Suppressor macrophage treated with lipopolysaccharide for 1 hour (primary cell): ENCODE measurements at regions not wholly inside any gene's neighbourhood (a gene's known extent, or its start where the extent isn't known, plus 50 kb on each side); places are given as distances from the start of the nearest gene placed in this dataset.

Experiments used
- DNase-seq, 3 donors: peaks; one replicate each; pipeline ENCODE4 v3.0.0-alpha.2; 2020 to 2022

DNA sequence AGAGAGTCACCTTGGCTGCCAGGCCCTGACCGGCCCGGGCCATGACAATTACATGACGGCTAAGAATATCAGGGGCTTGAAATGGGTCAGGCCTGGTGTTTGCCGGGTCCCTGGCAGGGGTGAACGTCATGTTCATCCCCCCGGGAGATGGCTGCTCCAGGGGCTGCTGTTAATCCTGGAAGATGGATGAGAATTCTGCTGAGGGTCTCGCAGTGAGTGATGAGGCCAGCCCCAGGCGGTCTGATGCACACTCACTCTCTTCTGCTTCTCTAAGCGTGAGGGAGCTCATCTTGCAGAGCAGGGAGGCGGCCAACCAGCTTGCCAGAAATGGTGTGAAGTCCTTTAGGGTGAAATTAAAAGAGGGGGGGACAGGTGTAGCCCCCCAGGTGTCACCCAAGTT is 101.3 kb upstream of the ANO1 start:
- no peak for DNase-seq

DNA sequence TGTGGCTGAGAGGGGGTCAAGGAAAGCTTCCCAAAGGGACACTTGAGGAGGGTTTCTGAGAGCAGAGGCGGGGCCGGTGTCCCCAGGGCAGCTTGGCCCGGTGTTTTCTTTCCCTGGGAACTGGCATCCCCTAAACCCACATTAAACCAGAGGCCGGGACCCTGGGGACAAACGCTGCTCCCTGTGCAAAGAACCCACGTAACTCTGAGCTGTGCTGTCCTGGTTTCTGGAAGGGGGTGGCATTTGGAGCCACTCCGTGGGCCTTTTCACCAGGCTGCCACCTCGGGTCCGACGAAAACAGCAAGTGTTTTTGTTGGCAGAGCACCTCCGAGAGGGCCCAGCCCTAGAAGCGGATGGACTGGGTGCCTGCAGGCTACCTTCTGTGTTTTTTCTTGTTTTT is 100.2 kb upstream of the ANO1 start:
- no peak for DNase-seq

DNA sequence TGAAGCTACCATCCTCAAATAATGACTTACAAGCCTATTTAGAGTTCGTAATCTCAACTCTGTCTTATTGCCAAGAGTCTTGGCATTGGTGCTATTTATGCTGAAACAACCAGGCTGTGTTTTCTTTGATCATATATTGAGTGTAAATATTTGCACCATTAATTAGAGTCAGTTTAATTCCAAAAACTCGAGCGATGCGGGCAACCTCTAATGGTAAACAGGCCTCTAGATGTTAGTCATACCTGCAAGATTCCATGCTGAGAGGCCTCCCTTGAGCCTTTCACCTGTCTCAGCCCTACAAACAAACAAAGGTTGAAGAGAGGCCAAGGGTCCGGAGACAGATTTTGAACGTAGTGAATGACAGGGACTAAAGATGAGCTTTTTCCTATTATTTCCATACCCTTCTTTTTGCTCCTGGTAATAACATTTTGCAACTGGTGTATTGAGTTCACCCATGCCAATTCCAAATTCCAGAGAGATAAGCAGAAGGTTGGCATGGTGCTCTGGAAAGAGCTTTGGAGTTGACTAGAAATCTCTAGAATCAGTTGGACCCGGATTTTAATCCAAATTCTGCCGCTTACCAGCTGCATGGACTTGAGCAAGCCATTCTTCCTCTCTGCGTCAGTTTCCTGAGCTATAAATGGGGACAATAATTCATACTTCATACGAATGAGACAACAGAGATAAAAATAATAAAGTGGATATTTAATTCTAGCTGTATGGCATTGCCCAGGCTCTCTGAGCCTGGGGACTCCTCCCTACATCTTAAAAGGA is 99.1 kb upstream of the ANO1 start:
- DNase-seq, result no peak

DNA sequence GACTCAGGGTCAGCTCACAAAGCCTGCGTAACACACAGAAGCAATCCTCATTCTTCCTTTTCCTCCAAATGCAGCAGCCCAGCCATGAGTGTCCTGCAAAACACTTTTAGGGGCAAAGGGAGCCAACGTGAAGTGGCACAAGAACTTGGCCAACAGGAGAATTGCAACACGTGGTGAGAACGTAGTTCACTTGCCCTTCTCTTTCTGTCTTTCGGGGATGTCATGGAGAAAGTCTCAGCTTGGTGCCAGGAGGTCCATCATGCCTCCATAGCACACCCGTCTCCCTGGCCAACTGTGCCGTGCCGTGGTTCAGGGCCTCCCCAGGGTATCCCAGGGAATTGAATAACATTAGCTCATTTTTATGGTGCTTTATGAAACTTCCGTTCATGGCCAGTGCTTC is 98.5 kb upstream of the ANO1 start:
- DNase-seq, result no peak

DNA sequence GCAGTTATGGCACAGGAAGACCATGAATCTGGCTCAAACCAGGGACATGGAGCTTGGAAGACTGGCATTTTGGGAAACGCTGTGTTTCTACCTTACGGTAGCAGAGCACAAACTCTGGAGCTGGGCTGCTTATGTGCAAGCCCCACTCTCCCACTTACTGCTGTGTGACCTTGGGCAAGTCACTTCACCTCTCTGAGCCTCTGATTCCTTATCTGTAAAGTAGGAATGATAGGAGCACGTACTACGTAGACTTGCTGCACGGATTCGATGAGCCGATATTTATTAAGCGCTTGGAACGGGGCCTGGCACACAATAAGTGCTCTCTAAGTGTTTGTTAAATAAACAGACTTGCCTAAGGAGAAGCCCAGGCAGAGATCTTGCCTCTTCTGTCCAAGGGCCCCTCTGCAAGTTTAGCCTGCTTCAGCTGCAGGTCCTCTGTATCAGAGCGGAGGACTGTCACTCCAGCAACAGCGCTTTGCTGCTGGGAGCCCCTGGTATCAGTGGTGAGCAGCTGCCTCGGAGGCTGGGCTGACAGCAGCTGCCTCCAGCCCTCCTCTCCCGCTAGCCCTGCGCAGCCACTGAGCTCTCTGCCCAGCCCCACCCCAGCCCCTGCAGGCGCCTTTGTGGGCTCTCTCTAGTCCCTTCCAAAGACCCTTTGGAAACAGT is 96.9 kb upstream of the ANO1 start:
- no peak for DNase-seq

DNA sequence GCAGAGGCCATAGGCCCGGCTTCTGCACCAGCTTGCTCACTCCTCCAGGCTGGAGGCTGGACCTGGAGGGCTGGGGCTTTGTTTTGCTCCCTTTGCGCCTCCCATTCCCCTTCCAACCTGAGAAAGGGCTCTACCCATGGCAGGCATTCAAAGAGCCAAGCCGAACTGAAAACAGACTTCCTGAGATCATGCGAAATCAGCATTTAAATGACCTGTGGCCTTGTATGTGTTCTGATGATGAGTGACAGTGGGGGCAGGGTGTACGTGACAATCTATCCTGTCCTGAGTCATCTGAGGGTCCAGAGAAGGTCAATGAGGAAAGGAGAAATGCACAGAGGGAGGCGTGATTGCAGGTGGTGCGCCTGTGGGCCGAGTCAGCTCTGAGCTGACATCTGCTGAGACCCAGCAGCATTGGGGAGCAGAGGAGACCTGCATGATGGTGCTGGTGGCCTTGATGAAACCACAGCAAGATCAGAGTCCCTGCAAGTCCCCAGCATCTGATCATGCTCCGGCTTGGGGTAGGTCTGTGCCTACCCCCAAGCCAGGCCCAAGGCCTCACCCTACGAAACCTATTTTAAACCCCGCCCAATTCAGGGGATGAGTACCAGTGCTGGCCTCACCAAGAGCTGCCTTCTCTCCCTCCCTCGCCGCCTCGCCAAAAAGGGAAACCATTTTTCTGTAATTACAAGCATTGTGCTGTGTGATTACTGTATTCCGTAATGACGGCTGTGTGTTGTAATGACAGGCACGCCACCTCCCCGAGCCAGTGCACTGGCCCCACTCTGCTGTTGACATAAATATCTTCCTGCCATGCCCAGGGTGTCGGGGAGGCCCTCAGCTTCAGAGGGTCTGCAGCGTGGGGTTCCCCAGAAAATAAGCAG is 95.2 kb upstream of the ANO1 start:
- DNase-seq, result no peak

DNA sequence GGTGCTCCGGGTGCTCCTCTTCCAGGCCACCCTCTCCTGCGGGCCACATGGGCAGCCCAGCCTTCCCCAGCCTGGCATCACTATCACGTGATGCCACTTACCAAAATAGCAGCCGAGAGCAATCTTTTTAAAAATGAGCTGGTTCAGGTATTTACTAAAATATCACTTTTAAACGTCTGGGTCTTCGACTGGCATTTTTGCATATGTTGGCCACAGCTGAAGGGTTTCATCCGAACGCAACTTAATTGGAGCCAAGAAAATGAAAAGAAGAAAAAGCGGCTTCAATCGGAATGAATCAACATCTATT is 94.6 kb upstream of the ANO1 start:
- DNase-seq, result no peak

DNA sequence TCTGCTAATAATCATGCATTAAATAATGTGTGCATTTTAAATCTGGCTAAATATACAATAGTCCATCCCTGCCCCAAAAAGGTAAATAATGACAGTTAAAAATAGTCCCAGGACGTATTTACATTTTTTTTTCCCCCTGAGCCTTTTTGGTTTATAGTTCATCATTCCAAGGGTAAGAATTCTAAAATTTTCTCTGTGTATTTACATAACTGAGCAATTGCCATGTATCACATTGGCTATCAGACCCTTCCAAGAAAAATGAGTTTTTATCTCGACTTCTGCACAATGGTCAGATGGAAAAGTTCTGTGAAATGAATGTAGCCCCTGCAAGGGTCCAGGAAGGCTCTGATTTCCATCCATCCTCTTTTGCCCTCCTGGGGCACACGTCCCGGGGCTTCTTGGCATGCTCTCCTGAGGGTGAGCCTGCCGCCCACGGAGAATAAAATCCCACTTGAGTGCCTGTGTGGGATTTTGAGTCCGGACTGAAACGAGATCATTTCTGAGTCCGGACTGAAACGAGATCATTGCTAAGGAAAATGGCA is 94.1 kb upstream of the ANO1 start:
- no peak for DNase-seq

DNA sequence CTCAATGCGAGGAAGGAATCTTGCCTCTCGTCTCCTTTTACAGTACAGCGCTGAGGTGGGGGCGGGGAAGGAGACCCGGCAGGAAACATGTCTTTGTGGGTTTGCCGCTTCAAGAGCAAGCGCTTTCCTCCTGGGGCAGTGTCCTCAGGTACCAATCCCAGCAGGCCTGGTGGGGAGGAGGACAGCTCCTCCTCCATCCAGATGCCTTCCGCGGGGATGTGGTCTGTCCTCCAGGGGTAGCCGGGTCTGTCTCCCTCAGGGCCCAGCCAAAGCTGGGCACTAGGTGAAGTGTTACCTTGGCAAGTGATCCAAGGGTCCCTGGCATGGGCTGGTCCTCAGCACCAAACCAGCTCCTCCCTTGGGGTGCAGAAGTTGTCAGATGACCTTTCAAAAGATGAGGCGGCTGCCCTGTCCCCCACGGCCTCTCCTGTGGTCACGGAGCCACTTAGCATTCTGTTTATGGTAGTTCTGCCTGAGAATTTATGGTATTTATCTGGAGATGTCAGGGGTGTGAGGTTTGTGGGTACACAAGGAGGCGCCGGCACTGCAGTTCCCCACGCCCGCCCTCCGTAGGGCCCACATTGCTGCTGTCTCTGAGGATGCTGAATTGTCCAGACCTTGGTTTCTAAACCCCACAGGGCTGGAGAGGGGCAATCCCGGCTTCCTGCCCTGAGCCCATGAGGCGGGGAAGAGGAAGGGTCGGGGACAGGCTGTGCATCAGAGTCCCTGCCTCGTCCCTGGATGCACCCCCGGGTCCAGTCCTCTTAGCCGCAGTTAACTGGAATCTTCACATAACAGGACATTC is 93.5 kb upstream of the ANO1 start:
- DNase-seq, result no peak

DNA sequence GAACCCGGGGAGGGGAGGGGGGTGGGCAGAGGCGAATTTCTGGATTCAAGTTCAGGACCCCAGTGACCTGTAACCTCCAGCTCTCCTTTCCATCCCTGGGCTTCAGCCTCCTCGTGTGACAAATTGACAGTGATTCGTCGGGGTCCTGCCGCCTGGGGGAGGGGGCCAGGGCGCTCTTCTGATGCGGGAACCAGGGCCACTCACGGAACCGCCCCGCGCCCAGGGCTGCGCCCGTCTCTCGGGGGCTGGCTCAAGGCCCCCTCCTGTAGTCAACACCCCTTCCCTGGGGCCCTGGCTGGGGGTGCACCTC is 92.8 kb upstream of the ANO1 start:
- no peak for DNase-seq

DNA sequence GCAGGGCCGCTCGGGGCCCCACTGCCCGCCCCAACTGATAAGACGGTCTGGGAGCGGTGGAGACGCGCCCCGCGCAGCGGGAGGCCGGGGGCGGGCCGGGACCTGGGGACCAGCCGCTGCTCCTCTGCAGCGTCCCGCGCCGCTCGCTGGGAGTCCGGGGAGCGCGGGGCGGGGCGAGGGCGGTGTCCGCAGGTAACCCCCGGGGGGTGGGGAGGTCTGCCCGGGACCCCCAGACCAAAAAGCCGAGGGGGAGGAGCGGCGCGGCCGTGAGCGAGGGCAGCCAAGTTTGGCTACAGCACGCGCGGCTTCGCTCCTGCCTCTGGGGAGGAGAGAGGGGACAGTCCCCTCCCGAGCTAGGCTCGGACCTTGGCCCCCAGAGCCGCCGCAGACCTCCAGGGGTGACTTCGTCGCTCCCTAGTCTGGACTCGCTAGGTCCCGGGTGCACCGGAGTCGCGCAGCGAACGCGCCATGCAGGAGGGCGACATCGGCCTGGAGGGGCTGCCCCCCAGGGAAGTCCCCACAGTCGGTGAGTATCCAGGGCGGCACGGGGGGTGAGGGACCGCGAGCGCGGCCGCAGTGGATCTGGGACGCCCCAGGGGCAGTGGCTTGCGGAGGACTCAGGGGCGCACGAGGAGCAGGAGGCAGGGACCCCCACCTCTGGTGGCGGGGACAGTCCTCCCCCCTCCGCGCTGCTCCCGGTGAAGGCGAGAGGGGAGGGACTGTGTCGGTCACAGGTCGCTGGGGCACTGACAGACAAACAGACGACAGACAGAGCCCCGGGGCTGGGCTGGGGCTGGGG is 92.3 kb upstream of the ANO1 start:
- no peak for DNase-seq

DNA sequence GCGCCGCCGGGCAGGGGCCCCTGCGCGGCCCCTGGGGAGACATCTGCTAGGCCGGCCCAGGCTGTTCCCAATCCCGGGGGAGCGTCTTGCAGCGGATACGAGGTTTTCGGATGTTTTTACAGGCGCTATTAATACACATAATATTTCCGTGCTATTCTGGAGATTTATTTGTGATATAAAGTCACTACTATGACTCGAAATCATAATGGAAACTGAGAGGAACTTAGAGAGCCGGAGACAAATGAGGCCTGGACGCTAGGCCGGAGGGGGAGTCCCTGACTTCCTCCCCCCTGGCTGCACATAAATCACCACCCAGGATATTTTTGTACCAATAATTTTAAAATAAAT is 91.7 kb upstream of the ANO1 start:
- DNase-seq, result no peak

DNA sequence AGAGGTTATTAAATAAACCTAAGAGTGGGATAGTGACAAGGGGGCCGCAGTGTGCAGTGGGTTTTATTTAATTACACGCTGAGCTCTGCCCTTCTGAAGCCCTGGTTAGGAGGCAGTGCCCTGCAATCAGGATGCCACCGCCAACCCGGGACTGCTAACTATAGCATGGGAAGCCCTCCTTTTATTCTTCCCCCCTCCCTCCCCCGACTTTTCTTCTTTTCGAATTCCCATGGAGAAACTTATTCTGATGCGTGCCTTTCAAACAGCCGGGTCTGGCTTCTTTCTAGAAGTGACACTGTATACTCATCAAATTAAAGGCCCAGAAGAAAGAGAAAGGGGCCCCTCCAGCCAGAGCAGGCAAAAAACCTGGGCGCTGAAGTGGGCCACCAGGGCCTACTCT is 91.3 kb upstream of the ANO1 start:
- DNase-seq, result no peak

DNA sequence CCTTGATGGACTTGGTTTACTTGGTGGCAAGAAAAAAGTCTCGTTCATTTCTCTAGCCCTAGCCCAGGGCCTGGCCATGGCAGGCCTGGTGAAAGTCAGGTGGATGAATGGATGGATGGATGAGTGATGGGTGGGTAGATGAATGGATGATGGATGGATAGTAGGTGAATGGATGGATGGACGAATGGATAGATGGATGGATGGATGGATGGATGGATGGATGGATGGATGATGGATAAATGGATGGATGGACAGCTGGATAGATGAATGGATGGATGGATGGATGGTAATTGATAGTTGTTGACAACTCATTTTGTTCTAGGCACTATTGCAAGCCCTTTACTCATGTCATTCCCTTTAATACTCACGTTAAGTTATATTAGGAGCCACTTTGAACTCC is 86.1 kb upstream of the ANO1 start:
- DNase-seq, result no peak

DNA sequence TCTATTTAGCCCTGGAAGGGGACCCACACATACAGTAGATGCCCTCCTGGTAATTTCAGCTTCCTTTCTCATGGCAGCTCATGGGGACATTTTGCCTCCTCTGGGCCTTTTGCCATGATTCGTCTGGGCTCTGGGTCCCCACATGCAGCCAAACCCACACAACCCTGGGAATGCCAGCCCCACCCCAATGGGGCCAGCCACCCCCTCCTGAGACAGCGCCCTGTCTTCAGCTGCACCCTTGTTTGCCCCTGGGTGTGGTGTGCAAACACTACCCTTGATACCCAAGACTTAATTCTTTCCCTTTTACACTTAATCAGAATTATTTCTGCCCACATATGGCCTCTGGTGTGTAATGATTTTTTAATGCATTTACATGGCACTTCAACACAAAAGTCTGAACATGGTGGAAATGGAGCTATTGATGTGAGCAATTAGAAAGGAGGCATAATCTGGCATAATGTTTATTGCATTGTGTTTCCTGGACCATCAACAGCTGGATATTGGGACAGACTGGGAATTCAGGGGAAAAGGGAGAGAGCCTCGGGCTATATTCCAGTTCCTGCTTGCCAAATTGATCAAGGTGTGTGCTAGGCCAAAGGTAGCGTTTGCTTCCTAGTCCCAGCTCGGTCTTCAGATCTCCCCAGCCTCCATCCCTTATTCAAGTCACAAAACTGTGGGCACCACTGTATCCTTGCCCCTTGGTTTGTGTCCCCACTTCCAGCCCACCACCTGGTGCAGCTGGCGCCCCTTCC is 85.0 kb upstream of the ANO1 start:
- no peak for DNase-seq

DNA sequence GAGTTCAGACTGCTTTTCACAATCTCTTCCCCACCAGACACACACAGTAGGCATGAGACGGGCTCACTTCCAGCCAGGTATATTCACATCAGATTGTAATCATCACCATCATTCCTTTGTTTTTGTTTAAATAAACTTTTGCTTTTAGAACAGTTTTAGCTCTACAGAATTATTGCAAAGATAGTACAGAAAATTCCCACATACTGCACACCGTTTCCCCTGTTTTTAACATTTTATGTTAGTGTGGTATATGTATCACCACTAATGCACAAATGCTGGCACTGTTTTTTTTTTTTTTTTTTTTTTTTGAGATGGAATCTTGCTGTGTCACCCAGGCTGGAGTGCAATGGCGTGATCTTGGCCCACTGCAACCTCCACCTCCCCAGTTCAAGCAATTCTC is 83.3 kb upstream of the ANO1 start:
- DNase-seq, result no peak

DNA sequence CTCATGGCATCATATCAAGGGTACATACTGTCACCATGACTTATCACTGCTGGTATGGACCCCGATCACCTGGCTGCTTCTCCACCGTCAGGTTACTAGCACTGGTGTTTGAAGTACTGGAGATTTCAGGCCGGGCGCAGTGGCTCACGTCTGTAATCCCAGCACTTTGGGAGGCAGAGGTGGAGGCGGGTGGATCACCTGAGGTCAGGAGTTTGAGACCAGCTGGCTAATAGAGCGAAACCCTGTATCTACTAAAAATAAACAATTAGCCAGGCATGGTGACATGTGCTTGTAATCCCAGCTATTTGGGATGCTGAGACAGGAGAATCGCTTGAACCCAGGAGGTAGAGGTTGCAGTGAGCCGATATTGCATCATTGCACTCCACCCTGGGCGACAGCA is 82.4 kb upstream of the ANO1 start:
- no peak for DNase-seq

DNA sequence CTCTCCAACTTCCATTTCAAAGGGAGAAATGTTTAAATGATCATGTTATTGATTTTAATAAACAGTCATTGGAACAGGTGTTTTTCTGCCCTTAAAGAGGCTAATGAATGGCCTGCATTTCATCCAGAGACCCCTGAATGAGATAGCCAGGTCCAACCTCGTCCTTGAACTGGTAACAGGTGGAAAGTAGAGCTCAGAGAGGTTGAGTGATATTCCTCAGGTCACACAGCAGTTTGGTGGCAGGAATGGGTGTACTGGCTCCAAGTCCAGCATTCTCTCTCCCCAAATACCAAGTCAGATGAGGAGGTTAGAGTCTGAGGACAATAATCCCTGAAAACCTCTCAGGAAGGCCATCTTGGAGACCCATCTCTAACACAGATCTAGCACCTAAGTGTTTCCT is 81.7 kb upstream of the ANO1 start:
- DNase-seq, result no peak

DNA sequence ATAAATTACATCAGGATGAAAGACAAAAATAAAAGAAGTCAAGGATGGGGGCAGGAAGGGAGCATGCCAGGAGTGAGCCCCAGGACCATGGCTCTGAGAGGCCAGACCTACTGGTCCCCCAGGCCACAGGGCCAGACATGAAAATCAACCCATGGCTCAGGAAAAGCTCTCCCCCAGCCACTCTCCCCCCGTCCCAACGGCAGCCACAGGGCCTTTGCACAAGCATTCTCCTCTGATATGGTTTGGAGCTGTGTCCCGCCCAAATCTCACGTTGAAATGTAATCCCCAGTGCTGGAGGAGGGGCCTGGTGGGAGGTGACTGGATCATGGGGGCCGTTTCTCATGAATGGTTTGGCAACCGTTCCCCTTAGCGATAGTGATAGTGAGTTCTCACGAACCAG is 80.8 kb upstream of the ANO1 start:
- no peak for DNase-seq

DNA sequence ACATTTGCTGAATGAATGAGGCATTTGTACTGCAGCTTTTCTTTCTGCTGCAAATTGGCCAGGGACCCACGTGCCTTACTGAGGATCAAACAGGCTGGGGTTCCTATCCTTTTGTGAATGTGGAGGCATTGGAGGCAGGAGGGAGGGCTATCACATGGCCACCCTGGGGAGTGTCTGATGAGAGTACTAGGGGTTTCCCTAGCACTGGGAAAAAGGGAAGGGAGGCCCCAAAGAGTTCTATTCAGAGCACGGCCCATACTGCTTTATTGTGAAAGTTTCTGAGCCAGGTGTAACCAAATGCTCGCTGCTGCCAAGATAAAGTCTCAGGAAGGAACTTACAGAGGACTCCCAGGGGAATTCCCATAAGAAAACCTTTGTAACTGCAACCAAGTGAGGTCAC is 78.4 kb upstream of the ANO1 start:
- DNase-seq, result no peak

DNA sequence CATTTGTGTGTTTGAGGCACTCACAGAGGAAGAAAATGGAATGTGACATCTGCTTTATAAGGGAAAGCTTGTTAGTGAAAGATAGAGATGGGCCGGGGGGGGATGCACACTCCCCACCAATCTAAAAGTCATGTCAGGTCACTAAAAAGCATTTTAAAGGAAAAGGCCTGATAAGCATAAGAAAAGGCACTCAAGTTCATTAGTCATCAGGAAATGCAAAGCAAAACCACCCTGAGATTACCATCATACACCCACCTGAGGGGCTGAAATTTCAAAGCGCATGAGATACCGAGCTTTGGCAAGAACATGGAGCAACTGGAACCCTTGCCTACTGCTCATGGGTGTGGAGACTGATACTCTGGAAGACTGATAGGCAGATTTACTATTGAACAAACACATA is 77.9 kb upstream of the ANO1 start:
- no peak for DNase-seq

DNA sequence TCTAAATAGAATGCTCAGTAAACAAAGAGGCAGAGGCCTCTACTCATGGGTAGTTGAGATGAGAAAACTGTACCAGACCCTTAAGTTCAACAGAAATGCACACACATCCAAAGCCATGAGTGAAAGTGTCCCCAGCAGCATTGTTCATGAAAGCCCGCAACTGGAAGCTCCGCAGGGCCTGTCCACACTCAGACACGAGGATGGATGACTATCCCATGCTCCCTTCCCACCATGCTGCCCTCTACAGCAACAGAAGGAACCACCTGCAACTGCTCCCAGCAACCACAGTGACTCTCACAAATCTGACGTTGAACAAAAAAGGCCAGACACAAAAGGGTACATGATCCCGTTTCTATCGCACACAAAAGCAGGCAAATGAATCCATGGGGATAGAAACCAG is 76.9 kb upstream of the ANO1 start:
- no peak for DNase-seq
